Left ventricle myocardium inferior (tissue), 1 donor: ENCODE measurements at regions not wholly inside any gene's neighbourhood (a gene's known extent, or its start where the extent isn't known, plus 50 kb on each side); places are given as distances from the start of the nearest gene placed in this dataset.

Experiments
- DNase-seq: peaks from one replicate; pipeline ENCODE4 v3.0.0-alpha.2; 2020
- H3K27ac ChIP-seq: fragments of 200-600 bp; replicated peaks from 2 replicates; pipeline ENCODE4 v1.8.0; 2021
- H3K27me3 ChIP-seq: fragments of 200-600 bp; 2 replicates; pipeline ENCODE4 v1.8.0; 2021; ENCODE audit warnings: low read depth
- H3K36me3 ChIP-seq: fragments of 200-600 bp; 2 replicates; pipeline ENCODE4 v1.8.0; 2021
- H3K4me1 ChIP-seq: fragments of 200-600 bp; 2 replicates; pipeline ENCODE4 v1.8.0; 2021
- H3K4me3 ChIP-seq: fragments of 200-600 bp; 2 replicates; pipeline ENCODE4 v1.8.0; 2021; ENCODE audit warnings: mild to moderate bottlenecking, moderate library complexity
- H3K9me3 ChIP-seq: fragments of 200-600 bp; replicated peaks from 2 replicates; pipeline ENCODE4 v1.8.0; 2021
- intact Hi-C: fragments of 100-400 bp; cut with micrococcal nuclease; formaldehyde crosslinking; loops from one replicate; pipeline ENCODE4 v1.11.0; 2022
- TF ChIP-seq, protein P1 (sequence below): fragments of 200-600 bp; IDR thresholded peaks from 2 replicates; pipeline ENCODE4 v1.8.0; 2021; ENCODE audit warnings: antibody characterized with exemption, mild to moderate bottlenecking, borderline replicate concordance
- donor health status: DM: no; HTN: yes; CAD: no; lungs with severe emphysema.

- no peaks in the 10 kb centered on the region for H3K27me3 ChIP-seq
- no peak for DNase-seq
- peaks cover 5% of the 10 kb centered on the region for H3K9me3 ChIP-seq
- intact Hi-C loops: no loop called here
- no peak overlapping the region for H3K4me3 ChIP-seq
- TF ChIP-seq, protein P1, sequence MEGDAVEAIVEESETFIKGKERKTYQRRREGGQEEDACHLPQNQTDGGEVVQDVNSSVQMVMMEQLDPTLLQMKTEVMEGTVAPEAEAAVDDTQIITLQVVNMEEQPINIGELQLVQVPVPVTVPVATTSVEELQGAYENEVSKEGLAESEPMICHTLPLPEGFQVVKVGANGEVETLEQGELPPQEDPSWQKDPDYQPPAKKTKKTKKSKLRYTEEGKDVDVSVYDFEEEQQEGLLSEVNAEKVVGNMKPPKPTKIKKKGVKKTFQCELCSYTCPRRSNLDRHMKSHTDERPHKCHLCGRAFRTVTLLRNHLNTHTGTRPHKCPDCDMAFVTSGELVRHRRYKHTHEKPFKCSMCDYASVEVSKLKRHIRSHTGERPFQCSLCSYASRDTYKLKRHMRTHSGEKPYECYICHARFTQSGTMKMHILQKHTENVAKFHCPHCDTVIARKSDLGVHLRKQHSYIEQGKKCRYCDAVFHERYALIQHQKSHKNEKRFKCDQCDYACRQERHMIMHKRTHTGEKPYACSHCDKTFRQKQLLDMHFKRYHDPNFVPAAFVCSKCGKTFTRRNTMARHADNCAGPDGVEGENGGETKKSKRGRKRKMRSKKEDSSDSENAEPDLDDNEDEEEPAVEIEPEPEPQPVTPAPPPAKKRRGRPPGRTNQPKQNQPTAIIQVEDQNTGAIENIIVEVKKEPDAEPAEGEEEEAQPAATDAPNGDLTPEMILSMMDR: no peak
- H3K4me1 ChIP-seq: no peaks in the 10 kb centered on the region
- no peaks in the 10 kb centered on the region for H3K36me3 ChIP-seq
- H3K27ac ChIP-seq: no peak overlapping the region
Measured at GRCh38 chr5:123966781-123967180, 454.8 kb downstream of the CSNK1G3 start.

- no peak overlapping the region for H3K27ac ChIP-seq
- H3K36me3 ChIP-seq: no peaks in the 10 kb centered on the region
- H3K9me3 ChIP-seq: peaks cover 5% of the 10 kb centered on the region
- no peaks in the 10 kb centered on the region for H3K4me1 ChIP-seq
- no peak for DNase-seq
- TF ChIP-seq, protein P1: no peak
- H3K4me3 ChIP-seq: no peak overlapping the region
- intact Hi-C loops: no loop called here
- H3K27me3 ChIP-seq: no peaks in the 10 kb centered on the region
Measured at GRCh38 chr5:123965626-123966025, 453.6 kb downstream of the CSNK1G3 start.

- intact Hi-C loops: no loop called here
- H3K36me3 ChIP-seq: no peaks in the 10 kb centered on the region
- H3K27ac ChIP-seq: no peak overlapping the region
- no peaks in the 10 kb centered on the region for H3K4me1 ChIP-seq
- DNase-seq: no peak
- H3K9me3 ChIP-seq: peaks cover 5% of the 10 kb centered on the region
- no peaks in the 10 kb centered on the region for H3K27me3 ChIP-seq
- TF ChIP-seq, protein P1: no peak
- no peak overlapping the region for H3K4me3 ChIP-seq
Measured at GRCh38 chr5:123964884-123965283, 452.9 kb downstream of the CSNK1G3 start.

DNA sequence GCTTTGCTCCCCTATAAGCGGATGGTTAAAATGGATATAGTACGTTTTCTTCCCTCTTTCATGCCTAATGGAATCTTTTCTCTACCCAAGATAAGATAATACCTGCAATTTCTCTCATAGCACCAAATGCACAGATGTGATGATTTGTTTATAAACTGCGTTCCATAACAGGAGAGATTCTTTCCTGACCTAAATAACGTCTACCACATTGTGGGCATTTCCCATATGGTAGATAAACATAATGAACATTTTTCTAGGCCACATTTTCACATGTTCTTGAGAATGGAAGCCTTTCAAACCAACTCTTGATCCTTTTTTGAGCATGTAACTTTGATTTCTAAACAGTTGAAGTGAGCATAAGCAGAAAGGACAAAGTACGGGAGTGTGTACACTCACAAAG is 448.5 kb downstream of the CSNK1G3 start:
- H3K4me3 ChIP-seq: no peak overlapping the region
- TF ChIP-seq, protein P1: no peak
- H3K27ac ChIP-seq: no peak overlapping the region
- intact Hi-C loops: no loop called here
- no peaks in the 10 kb centered on the region for H3K9me3 ChIP-seq
- H3K27me3 ChIP-seq: no peaks in the 10 kb centered on the region
- no peaks in the 10 kb centered on the region for H3K4me1 ChIP-seq
- no peak for DNase-seq
- no peaks in the 10 kb centered on the region for H3K36me3 ChIP-seq

- Histone ChIP-seq H3K4me3 (no peak overlapping the region), H3K4me1 (no peaks in the 10 kb centered on the region), H3K27me3 (no peaks in the 10 kb centered on the region), H3K9me3 (no peaks in the 10 kb centered on the region), H3K27ac (no peak overlapping the region), H3K36me3 (no peaks in the 10 kb centered on the region)
- DNase-seq: no peak
- intact Hi-C loops: no loop called here
- TF ChIP-seq, protein P1: no peak
Measured at GRCh38 chr5:123951582-123951977, 439.6 kb downstream of the CSNK1G3 start.
